ENCODE measurements at regions not wholly inside any gene's neighbourhood (a gene's known extent, or its start where the extent isn't known, plus 50 kb on each side); places are given as distances from the start of the nearest gene placed in this dataset.

GRCh38 chr17:69690531-69690930, 276.0 kb downstream of the MAP2K6 start:
- no peaks in the 10 kb centered on the region for H3K27me3 ChIP-seq (ENCODE audit: control insufficient read depth in 2 of 2, insufficient read depth in 2 of 2, low read length in 2 of 2)
- no peaks in the 10 kb centered on the region for H3K36me3 ChIP-seq (ENCODE audit: control insufficient read depth, insufficient read depth, low read length)
- no TSS peak for BruUV-seq (replicated peaks)
- H3K79me2 ChIP-seq (ENCODE audit: control insufficient read depth, insufficient read depth, low read length), result no peaks in the 10 kb centered on the region
- no peak overlapping the region for H3K4me3 ChIP-seq
- H3K27ac ChIP-seq (ENCODE audit: extremely low read depth, low read depth, low read length), result no peak overlapping the region
- H4K20me1 ChIP-seq (replicated peaks; ENCODE audit: control insufficient read depth, insufficient read depth, low read length), result no peaks in the 10 kb centered on the region
- no peaks in the 10 kb centered on the region for H3K9me1 ChIP-seq (ENCODE audit: control insufficient read depth, insufficient read depth, low read length)
- intact Hi-C loops (cut with micrococcal nuclease), result no loop called here
- TF ChIP-seq C11orf30 (IDR thresholded peaks at IDR 0.05; ENCODE audit: low read depth) (no peak), CEBPB (tag; IDR thresholded peaks at IDR 0.05) (no peak), PCBP1 (IDR thresholded peaks at IDR 0.05; ENCODE audit: low read depth, low read length, poor library complexity, severe bottlenecking) (no peak), CREM (IDR thresholded peaks at IDR 0.05; ENCODE audit: low read depth) (no peak), CBFB (CRISPR knock-in tag; IDR thresholded peaks at IDR 0.05) (no peak), NCOR1 (IDR thresholded peaks at IDR 0.05) (no peak), SMAD2 (IDR thresholded peaks at IDR 0.05; ENCODE audit: low read depth, low read length) (no peak)
- TF ChIP-seq, protein P1, sequence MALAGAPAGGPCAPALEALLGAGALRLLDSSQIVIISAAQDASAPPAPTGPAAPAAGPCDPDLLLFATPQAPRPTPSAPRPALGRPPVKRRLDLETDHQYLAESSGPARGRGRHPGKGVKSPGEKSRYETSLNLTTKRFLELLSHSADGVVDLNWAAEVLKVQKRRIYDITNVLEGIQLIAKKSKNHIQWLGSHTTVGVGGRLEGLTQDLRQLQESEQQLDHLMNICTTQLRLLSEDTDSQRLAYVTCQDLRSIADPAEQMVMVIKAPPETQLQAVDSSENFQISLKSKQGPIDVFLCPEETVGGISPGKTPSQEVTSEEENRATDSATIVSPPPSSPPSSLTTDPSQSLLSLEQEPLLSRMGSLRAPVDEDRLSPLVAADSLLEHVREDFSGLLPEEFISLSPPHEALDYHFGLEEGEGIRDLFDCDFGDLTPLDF (CRISPR knock-in tag; IDR thresholded peaks at IDR 0.05), result no peak
- TF ChIP-seq, protein P2, sequence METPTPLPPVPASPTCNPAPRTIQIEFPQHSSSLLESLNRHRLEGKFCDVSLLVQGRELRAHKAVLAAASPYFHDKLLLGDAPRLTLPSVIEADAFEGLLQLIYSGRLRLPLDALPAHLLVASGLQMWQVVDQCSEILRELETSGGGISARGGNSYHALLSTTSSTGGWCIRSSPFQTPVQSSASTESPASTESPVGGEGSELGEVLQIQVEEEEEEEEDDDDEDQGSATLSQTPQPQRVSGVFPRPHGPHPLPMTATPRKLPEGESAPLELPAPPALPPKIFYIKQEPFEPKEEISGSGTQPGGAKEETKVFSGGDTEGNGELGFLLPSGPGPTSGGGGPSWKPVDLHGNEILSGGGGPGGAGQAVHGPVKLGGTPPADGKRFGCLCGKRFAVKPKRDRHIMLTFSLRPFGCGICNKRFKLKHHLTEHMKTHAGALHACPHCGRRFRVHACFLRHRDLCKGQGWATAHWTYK (CRISPR knock-in tag; IDR thresholded peaks at IDR 0.05), result no peak
- ChIA-PET POLR2A (no interaction called here), CTCF (ENCODE audit: low intra/inter-chr PET ratio) (no interaction called here)
- H3K9ac ChIP-seq (ENCODE audit: insufficient read depth in 1 of 2, low read depth in 2 of 2, low read length in 2 of 2), result no peak overlapping the region
- no peaks in the 10 kb centered on the region for H3K4me1 ChIP-seq (replicated peaks in 1 of 2; ENCODE audit: control insufficient read depth in 2 of 2, insufficient read depth in 2 of 2, low read length in 2 of 2)
- WGBS (ENCODE audit: insufficient coverage, low coverage, missing lambda C conversion rate), result 0% methylated on average over 1 of the region's 1 CpG
- no peak overlapping the region for H3K4me2 ChIP-seq (ENCODE audit: insufficient read depth, low read length)
- DNase-seq (ENCODE audit: extremely low read depth in 1 of 4, low spot score in 3 of 4) (no peak), ATAC-seq (no peak), FAIRE-seq (no peak)
- H3K9me3 ChIP-seq (replicated peaks; ENCODE audit: control insufficient read depth, insufficient read depth, low read depth, low read length), result no peaks in the 10 kb centered on the region
- H2AFZ ChIP-seq (ENCODE audit: low read depth, low read length), result no peak overlapping the region
- in situ Hi-C loops (cut with MboI), result no loop called here

All from K562 (cell line).